ENCODE measurements at regions not wholly inside any gene's neighbourhood (a gene's known extent, or its start where the extent isn't known, plus 50 kb on each side); places are given as distances from the start of the nearest gene placed in this dataset.

GRCh38 chr2:238566001-238566645 is 139.4 kb downstream of the ASB1 start:
- Histone ChIP-seq H4K20me1 (ENCODE audit: insufficient read depth) (no peaks in the 10 kb centered on the region), H2AFZ (ENCODE audit: low read depth) (no peak overlapping the region), H3K27me3 (ENCODE audit: insufficient read depth) (no peaks in the 10 kb centered on the region), H3K9me2 (no peaks in the 10 kb centered on the region), H3K9me3 (no peaks in the 10 kb centered on the region), H3K79me2 (ENCODE audit: insufficient read depth) (no peaks in the 10 kb centered on the region), H3K4me3 (ENCODE audit: low read depth in 2 of 2, low read length in 1 of 2) (no peak overlapping the region), H3K27ac (ENCODE audit: low read depth in 2 of 2, low read length in 1 of 2) (no peak overlapping the region), H3F3A (replicated peaks; ENCODE audit: insufficient read depth) (no peaks in the 10 kb centered on the region), H3K4me2 (no peak overlapping the region), H3K9ac (no peak overlapping the region), H3K36me3 (replicated peaks in 1 of 2; ENCODE audit: control insufficient read depth in 1 of 2, insufficient read depth in 2 of 2, low read length in 1 of 2) (no peaks in the 10 kb centered on the region), H3K4me1 (ENCODE audit: control insufficient read depth in 1 of 2, insufficient read depth in 2 of 2, low read depth in 1 of 2, low read length in 1 of 2) (no peaks in the 10 kb centered on the region; a peak in 1 of 4 replicates)
- ChIA-PET POLR2A (no interaction called here), CTCF (interaction anchor here (0.6 to 1.4 kb wide), 2 partner anchors 7 to 219 kb away, joined by 3 read pairs; no protein-coding TSS in a partner anchor)
- no peak for TF ChIP-seq RXRA (IDR thresholded peaks at IDR 0.05; ENCODE audit: borderline replicate concordance, low read depth)
- TF ChIP-seq SMC3 (IDR thresholded peaks at IDR 0.05; ENCODE audit: low read depth, low read length), result no peak
- no peak for TF ChIP-seq POLR2AphosphoS5 (IDR thresholded peaks at IDR 0.05; ENCODE audit: low read depth, low read length)
- TF ChIP-seq TAF1 (IDR thresholded peaks at IDR 0.05; ENCODE audit: borderline replicate concordance, low read depth, low read length), result no peak
- no peak for TF ChIP-seq FOXJ3 (CRISPR knock-in tag; IDR thresholded peaks at IDR 0.05)
- no peak for TF ChIP-seq ELF1 (IDR thresholded peaks at IDR 0.05)
- no peak for TF ChIP-seq EP300 (IDR thresholded peaks at IDR 0.05; ENCODE audit: borderline replicate concordance in 1 of 2, low read depth in 1 of 2, low read length in 1 of 2)
- TF ChIP-seq GABPA (IDR thresholded peaks at IDR 0.05; ENCODE audit: low read depth), result no peak
- no peak for TF ChIP-seq CHD2 (IDR thresholded peaks at IDR 0.05; ENCODE audit: low read length, partially characterized antibody)
- TF ChIP-seq, protein P1, sequence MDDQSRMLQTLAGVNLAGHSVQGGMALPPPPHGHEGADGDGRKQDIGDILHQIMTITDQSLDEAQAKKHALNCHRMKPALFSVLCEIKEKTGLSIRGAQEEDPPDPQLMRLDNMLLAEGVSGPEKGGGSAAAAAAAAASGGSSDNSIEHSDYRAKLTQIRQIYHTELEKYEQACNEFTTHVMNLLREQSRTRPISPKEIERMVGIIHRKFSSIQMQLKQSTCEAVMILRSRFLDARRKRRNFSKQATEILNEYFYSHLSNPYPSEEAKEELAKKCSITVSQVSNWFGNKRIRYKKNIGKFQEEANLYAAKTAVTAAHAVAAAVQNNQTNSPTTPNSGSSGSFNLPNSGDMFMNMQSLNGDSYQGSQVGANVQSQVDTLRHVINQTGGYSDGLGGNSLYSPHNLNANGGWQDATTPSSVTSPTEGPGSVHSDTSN (IDR thresholded peaks at IDR 0.05), result no peak
- WGBS (ENCODE audit: low lambda C conversion rate), result 74% methylated on average over 9 of the region's 16 CpGs
- no peak for DNase-seq

DNA sequence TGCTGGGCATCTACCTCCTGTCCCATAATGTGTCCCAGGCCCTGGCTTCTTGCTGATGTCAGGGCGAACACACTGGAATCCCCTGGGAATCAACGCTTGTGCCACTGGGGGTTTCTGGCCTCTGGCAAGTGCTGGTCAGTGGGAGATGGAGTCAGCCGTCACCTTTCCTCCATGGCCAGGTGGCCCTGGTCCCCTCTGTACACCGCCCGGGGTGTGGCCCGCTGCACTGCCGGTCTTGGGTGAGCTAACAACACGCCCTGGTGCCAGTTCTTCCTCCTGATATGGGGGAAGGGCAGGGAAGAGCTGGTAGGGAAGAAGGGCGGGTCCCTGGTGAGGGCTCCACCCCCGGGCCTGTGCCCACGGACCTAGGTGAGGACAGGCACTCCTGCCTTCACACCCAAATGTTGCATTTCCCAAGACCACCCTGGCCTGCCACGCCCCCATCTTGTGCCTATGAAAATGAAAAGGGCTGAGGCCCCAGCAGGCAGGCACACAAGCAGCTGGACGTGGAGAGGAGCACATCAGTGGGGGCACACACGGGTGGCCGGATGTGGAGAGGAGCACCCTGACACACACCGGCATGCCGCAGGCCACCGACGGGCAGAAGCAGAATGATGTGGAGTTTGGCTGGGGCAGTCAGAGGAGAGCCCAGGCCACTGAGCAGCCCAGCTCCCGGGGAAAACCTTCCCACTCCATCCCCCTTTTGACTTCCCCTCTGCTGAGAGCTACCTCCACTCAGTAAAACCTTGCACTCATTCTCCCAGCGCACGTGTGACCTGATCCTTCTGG is 140.5 kb downstream of the ASB1 start:
- Histone ChIP-seq H3K9ac (no peak overlapping the region), H3K36me3 (replicated peaks in 1 of 2; ENCODE audit: control insufficient read depth in 1 of 2, insufficient read depth in 2 of 2, low read length in 1 of 2) (no peaks in the 10 kb centered on the region), H3K27ac (ENCODE audit: low read depth in 2 of 2, low read length in 1 of 2) (no peak overlapping the region), H3K4me3 (ENCODE audit: low read depth in 2 of 2, low read length in 1 of 2) (no peak overlapping the region), H4K20me1 (ENCODE audit: insufficient read depth) (no peaks in the 10 kb centered on the region), H3K27me3 (ENCODE audit: insufficient read depth) (no peaks in the 10 kb centered on the region), H3K4me1 (ENCODE audit: control insufficient read depth in 1 of 2, insufficient read depth in 2 of 2, low read depth in 1 of 2, low read length in 1 of 2) (peaks cover 0 to 6% of the 10 kb centered on the region in 2 experiments; a peak in 1 of 4 replicates), H2AFZ (ENCODE audit: low read depth) (no peak overlapping the region), H3K9me3 (no peaks in the 10 kb centered on the region), H3K4me2 (no peak overlapping the region), H3K79me2 (ENCODE audit: insufficient read depth) (no peaks in the 10 kb centered on the region), H3F3A (replicated peaks; ENCODE audit: insufficient read depth) (no peaks in the 10 kb centered on the region), H3K9me2 (no peaks in the 10 kb centered on the region)
- POLR2A ChIA-PET, result no interaction called here
- TF ChIP-seq, protein P2, sequence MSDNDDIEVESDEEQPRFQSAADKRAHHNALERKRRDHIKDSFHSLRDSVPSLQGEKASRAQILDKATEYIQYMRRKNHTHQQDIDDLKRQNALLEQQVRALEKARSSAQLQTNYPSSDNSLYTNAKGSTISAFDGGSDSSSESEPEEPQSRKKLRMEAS (IDR thresholded peaks at IDR 0.05; ENCODE audit: low read depth), result no peak
- TF ChIP-seq TEAD4 (IDR thresholded peaks at IDR 0.05; ENCODE audit: borderline replicate concordance, insufficient read depth), result no peak
- TF ChIP-seq, protein P3, sequence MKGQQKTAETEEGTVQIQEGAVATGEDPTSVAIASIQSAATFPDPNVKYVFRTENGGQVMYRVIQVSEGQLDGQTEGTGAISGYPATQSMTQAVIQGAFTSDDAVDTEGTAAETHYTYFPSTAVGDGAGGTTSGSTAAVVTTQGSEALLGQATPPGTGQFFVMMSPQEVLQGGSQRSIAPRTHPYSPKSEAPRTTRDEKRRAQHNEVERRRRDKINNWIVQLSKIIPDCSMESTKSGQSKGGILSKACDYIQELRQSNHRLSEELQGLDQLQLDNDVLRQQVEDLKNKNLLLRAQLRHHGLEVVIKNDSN (IDR thresholded peaks at IDR 0.05; ENCODE audit: borderline replicate concordance, low read depth), result no peak
- no peak for TF ChIP-seq FOXM1 (IDR thresholded peaks at IDR 0.05; ENCODE audit: low read depth)
- TF ChIP-seq ELF1 (IDR thresholded peaks at IDR 0.05), result no peak
- TF ChIP-seq TAF1 (IDR thresholded peaks at IDR 0.05; ENCODE audit: borderline replicate concordance, low read depth, low read length), result no peak
- no peak for DNase-seq
- 79% methylated on average over 7 of the region's 22 CpGs for WGBS (ENCODE audit: low lambda C conversion rate)
- CTCF ChIA-PET, result no interaction called here

Data from SK-N-SH (cell line).